Activated naive CD4-positive, alpha-beta T cell treated with anti-CD3 and anti-CD28 coated beads for 36 hours (primary cell): ENCODE measurements at regions not wholly inside any gene's neighbourhood (a gene's known extent, or its start where the extent isn't known, plus 50 kb on each side); places are given as distances from the start of the nearest gene placed in this dataset.

Experiments used
- CTCF ChIA-PET: fragments of 350-600 bp; sonication (Branson Sonifier 250); formaldehyde crosslinking; loops from one replicate; lab custom pipeline; 2021; ENCODE audit warnings: antibody characterized with exemption; lab: Charles Lee
- DNase-seq: peaks from one replicate; pipeline ENCODE4 v3.0.0-alpha.2; 2020
- H3K27ac Mint-ChIP-seq: one replicate; pipeline ENCODE4 v1.8.0; 2021; ENCODE audit warnings: mild to moderate bottlenecking, mixed read lengths
- H3K27me3 Mint-ChIP-seq: one replicate; pipeline ENCODE4 v1.8.0; 2021; ENCODE audit warnings: low read depth, mixed read lengths
- H3K36me3 Mint-ChIP-seq: one replicate; pipeline ENCODE4 v1.8.0; 2021; ENCODE audit warnings: low read depth, mixed read lengths
- H3K4me1 Mint-ChIP-seq: one replicate; pipeline ENCODE4 v1.8.0; 2021; ENCODE audit warnings: low read depth, mixed read lengths
- H3K4me3 Mint-ChIP-seq: one replicate; pipeline ENCODE4 v1.8.0; 2021; ENCODE audit warnings: mild to moderate bottlenecking, moderate library complexity, mixed read lengths
- H3K9me3 Mint-ChIP-seq: one replicate; pipeline ENCODE4 v1.8.0; 2021; ENCODE audit warnings: mixed read lengths
- intact Hi-C: fragments of 100-400 bp; cut with micrococcal nuclease; formaldehyde crosslinking; loops from one replicate; pipeline ENCODE4 v1.15.1; 2023

GRCh38 chr7:32256811-32257210 lies 186.6 kb upstream of the PDE1C start:
- no peak overlapping the region for H3K27ac Mint-ChIP-seq
- H3K36me3 Mint-ChIP-seq = no peaks in the 10 kb centered on the region
- H3K4me1 Mint-ChIP-seq = no peaks in the 10 kb centered on the region
- no peaks in the 10 kb centered on the region for H3K27me3 Mint-ChIP-seq
- H3K4me3 Mint-ChIP-seq = no peak overlapping the region
- CTCF ChIA-PET = no interaction called here
- no peaks in the 10 kb centered on the region for H3K9me3 Mint-ChIP-seq
- DNase-seq = no peak
- intact Hi-C loops = no loop called here

GRCh38 chr7:32256376-32256775 lies 186.2 kb upstream of the PDE1C start:
- H3K27me3 Mint-ChIP-seq = peaks cover 2% of the 10 kb centered on the region
- no peaks in the 10 kb centered on the region for H3K4me1 Mint-ChIP-seq
- no peak overlapping the region for H3K27ac Mint-ChIP-seq
- H3K36me3 Mint-ChIP-seq = no peaks in the 10 kb centered on the region
- DNase-seq = no peak
- no peak overlapping the region for H3K4me3 Mint-ChIP-seq
- CTCF ChIA-PET = no interaction called here
- H3K9me3 Mint-ChIP-seq = no peaks in the 10 kb centered on the region
- intact Hi-C loops = no loop called here

GRCh38 chr7:32255036-32255435 lies 184.8 kb upstream of the PDE1C start:
- Mint-ChIP-seq H3K27me3 (peaks cover 4% of the 10 kb centered on the region), H3K4me1 (no peaks in the 10 kb centered on the region), H3K36me3 (no peaks in the 10 kb centered on the region), H3K4me3 (no peak overlapping the region), H3K9me3 (no peaks in the 10 kb centered on the region), H3K27ac (no peak overlapping the region)
- CTCF ChIA-PET = interaction anchor here (0.8 kb wide), 1 partner anchor 44 kb away, joined by 3 read pairs; no protein-coding TSS in a partner anchor
- intact Hi-C loops = no loop called here
- no peak for DNase-seq

- H3K4me1 Mint-ChIP-seq = no peaks in the 10 kb centered on the region
- no peak for DNase-seq
- H3K27me3 Mint-ChIP-seq = peaks cover 8% of the 10 kb centered on the region
- no peak overlapping the region for H3K4me3 Mint-ChIP-seq
- no peaks in the 10 kb centered on the region for H3K36me3 Mint-ChIP-seq
- intact Hi-C loops = no loop called here
- no peak overlapping the region for H3K27ac Mint-ChIP-seq
- H3K9me3 Mint-ChIP-seq = no peaks in the 10 kb centered on the region
- CTCF ChIA-PET = no interaction called here
Measured at GRCh38 chr7:32253299-32253698, 183.1 kb upstream of the PDE1C start.

GRCh38 chr7:32251659-32252058 lies 181.5 kb upstream of the PDE1C start:
- CTCF ChIA-PET = interaction anchor here (0.6 kb wide), 1 partner anchor 80 kb away, joined by 3 read pairs; no protein-coding TSS in a partner anchor
- H3K4me3 Mint-ChIP-seq = no peak overlapping the region
- no peaks in the 10 kb centered on the region for H3K9me3 Mint-ChIP-seq
- intact Hi-C loops = no loop called here
- no peaks in the 10 kb centered on the region for H3K36me3 Mint-ChIP-seq
- DNase-seq = no peak
- H3K4me1 Mint-ChIP-seq = no peaks in the 10 kb centered on the region
- H3K27me3 Mint-ChIP-seq = peaks cover 8% of the 10 kb centered on the region
- H3K27ac Mint-ChIP-seq = no peak overlapping the region

GRCh38 chr7:32250471-32251260 lies 180.5 kb upstream of the PDE1C start:
- Mint-ChIP-seq H3K36me3 (no peaks in the 10 kb centered on the region), H3K4me1 (no peaks in the 10 kb centered on the region), H3K27me3 (peaks cover 8% of the 10 kb centered on the region), H3K27ac (no peak overlapping the region), H3K9me3 (no peaks in the 10 kb centered on the region), H3K4me3 (no peak overlapping the region)
- DNase-seq = no peak
- intact Hi-C loops = no loop called here
- CTCF ChIA-PET = interaction anchor here (0.6 kb wide), 1 partner anchor 81 kb away, joined by 3 read pairs; no protein-coding TSS in a partner anchor

GRCh38 chr7:32250003-32250402 lies 179.8 kb upstream of the PDE1C start:
- Mint-ChIP-seq H3K36me3 (no peaks in the 10 kb centered on the region), H3K27me3 (peaks cover 8% of the 10 kb centered on the region), H3K4me1 (no peaks in the 10 kb centered on the region), H3K27ac (no peak overlapping the region), H3K4me3 (no peak overlapping the region), H3K9me3 (no peaks in the 10 kb centered on the region)
- CTCF ChIA-PET = no interaction called here
- no peak for DNase-seq
- intact Hi-C loops = no loop called here

- H3K27ac Mint-ChIP-seq = no peak overlapping the region
- H3K4me3 Mint-ChIP-seq = no peak overlapping the region
- H3K9me3 Mint-ChIP-seq = no peaks in the 10 kb centered on the region
- intact Hi-C loops = no loop called here
- no peak for DNase-seq
- no peaks in the 10 kb centered on the region for H3K4me1 Mint-ChIP-seq
- CTCF ChIA-PET = no interaction called here
- no peaks in the 10 kb centered on the region for H3K36me3 Mint-ChIP-seq
- H3K27me3 Mint-ChIP-seq = peaks cover 8% of the 10 kb centered on the region
Measured at GRCh38 chr7:32248522-32248921, 178.3 kb upstream of the PDE1C start.

GRCh38 chr7:32244806-32245345 lies 174.7 kb upstream of the PDE1C start:
- no peak for DNase-seq
- Mint-ChIP-seq H3K9me3 (no peaks in the 10 kb centered on the region), H3K4me3 (no peak overlapping the region), H3K36me3 (no peaks in the 10 kb centered on the region), H3K4me1 (no peaks in the 10 kb centered on the region), H3K27ac (no peak overlapping the region), H3K27me3 (peaks cover 2% of the 10 kb centered on the region)
- CTCF ChIA-PET = interaction anchor here (1.2 kb wide), 1 partner anchor 34 kb away, joined by 3 read pairs; no protein-coding TSS in a partner anchor
- intact Hi-C loops = no loop called here

- intact Hi-C loops = no loop called here
- no peak for DNase-seq
- Mint-ChIP-seq H3K27ac (no peak overlapping the region), H3K9me3 (no peaks in the 10 kb centered on the region), H3K36me3 (no peaks in the 10 kb centered on the region), H3K4me3 (no peak overlapping the region), H3K27me3 (peaks cover 2% of the 10 kb centered on the region), H3K4me1 (no peaks in the 10 kb centered on the region)
- CTCF ChIA-PET = interaction anchor here (1.2 kb wide), 1 partner anchor 33 kb away, joined by 3 read pairs; no protein-coding TSS in a partner anchor
Measured at GRCh38 chr7:32243687-32244290, 173.6 kb upstream of the PDE1C start.

- H3K36me3 Mint-ChIP-seq = no peaks in the 10 kb centered on the region
- H3K9me3 Mint-ChIP-seq = no peaks in the 10 kb centered on the region
- no peaks in the 10 kb centered on the region for H3K4me1 Mint-ChIP-seq
- CTCF ChIA-PET = interaction anchor here (0.6 kb wide), 1 partner anchor 111 kb away, joined by 3 read pairs; no protein-coding TSS in a partner anchor
- no peak overlapping the region for H3K4me3 Mint-ChIP-seq
- no peak overlapping the region for H3K27ac Mint-ChIP-seq
- no peak for DNase-seq
- intact Hi-C loops = no loop called here
- no peaks in the 10 kb centered on the region for H3K27me3 Mint-ChIP-seq
Measured at GRCh38 chr7:32242436-32242835, 172.2 kb upstream of the PDE1C start.

GRCh38 chr7:32241636-32242035 lies 171.4 kb upstream of the PDE1C start:
- Mint-ChIP-seq H3K27me3 (no peaks in the 10 kb centered on the region), H3K4me1 (no peaks in the 10 kb centered on the region), H3K9me3 (no peaks in the 10 kb centered on the region), H3K27ac (no peak overlapping the region), H3K4me3 (no peak overlapping the region), H3K36me3 (no peaks in the 10 kb centered on the region)
- DNase-seq = no peak
- CTCF ChIA-PET = no interaction called here
- intact Hi-C loops = no loop called here
